HG03159 (cell line): ENCODE measurements at regions not wholly inside any gene's neighbourhood (a gene's known extent, or its start where the extent isn't known, plus 50 kb on each side); places are given as distances from the start of the nearest gene placed in this dataset.
"Not testable (repeated sequence)": the region's sequence is repeated elsewhere in the genome, so short reads cannot be mapped to it uniquely, and the experiment has no call there.

Experiments
- ATAC-seq: cut with Tn5 transposase; IDR thresholded peaks from one replicate; pipeline ENCODE4 v1.9.1; 2021; ENCODE audit warnings: mild to moderate bottlenecking, moderate library complexity; ENCODE audit not compliant: unreplicated experiment

- ATAC-seq = no peak
These were observed 448.3 kb downstream of the PCNX1 start for GRCh38 chr14:71355324-71356201.

- no peak for ATAC-seq
These were observed 451.1 kb downstream of the PCNX1 start for GRCh38 chr14:71358209-71358931.

- not testable (repeated sequence) for ATAC-seq
These were observed 451.7 kb downstream of the PCNX1 start for GRCh38 chr14:71358932-71359421.

- ATAC-seq = no peak
These were observed 452.6 kb downstream of the PCNX1 start for GRCh38 chr14:71359823-71360222.

GRCh38 chr14:71361336-71361735 lies 454.1 kb downstream of the PCNX1 start:
- no peak for ATAC-seq

- ATAC-seq = no peak
These were observed 454.6 kb downstream of the PCNX1 start for GRCh38 chr14:71361874-71362273.

GRCh38 chr14:71362282-71362681 lies 455.0 kb downstream of the PCNX1 start:
- ATAC-seq = no peak

- no peak for ATAC-seq
These were observed 455.8 kb downstream of the PCNX1 start for GRCh38 chr14:71362920-71363584.

- no peak for ATAC-seq
These were observed 457.0 kb downstream of the PCNX1 start for GRCh38 chr14:71363946-71364925.

- ATAC-seq = no peak
These were observed 458.1 kb downstream of the PCNX1 start for GRCh38 chr14:71365361-71365760.

- ATAC-seq = no peak
These were observed 459.6 kb downstream of the PCNX1 start for GRCh38 chr14:71366861-71367260.

GRCh38 chr14:71371711-71372396 lies 464.6 kb downstream of the PCNX1 start:
- no peak for ATAC-seq

GRCh38 chr14:71372411-71372838 lies 465.2 kb downstream of the PCNX1 start:
- ATAC-seq = no peak

GRCh38 chr14:71373773-71374172 lies 466.5 kb downstream of the PCNX1 start:
- ATAC-seq = no peak

GRCh38 chr14:71374989-71375388 lies 467.7 kb downstream of the PCNX1 start:
- no peak for ATAC-seq

- no peak for ATAC-seq
These were observed 469.8 kb downstream of the PCNX1 start for GRCh38 chr14:71377099-71377498.

- ATAC-seq = no peak
These were observed 473.0 kb downstream of the PCNX1 start for GRCh38 chr14:71380271-71380670.

- no peak for ATAC-seq
These were observed 474.6 kb downstream of the PCNX1 start for GRCh38 chr14:71381814-71382213.

- no peak for ATAC-seq
These were observed 475.1 kb downstream of the PCNX1 start for GRCh38 chr14:71382315-71382714.

GRCh38 chr14:71383510-71383909 lies 476.3 kb downstream of the PCNX1 start:
- no peak for ATAC-seq
